T1000 (cell line): ENCODE measurements at regions not wholly inside any gene's neighbourhood (a gene's known extent, or its start where the extent isn't known, plus 50 kb on each side); places are given as distances from the start of the nearest gene placed in this dataset.
"Not testable (repeated sequence)": the region's sequence is repeated elsewhere in the genome, so short reads cannot be mapped to it uniquely, and the experiment has no call there.

Source experiments
- DNase-seq: peaks from one replicate; lab custom pipeline; 2025; ENCODE audit warnings: mixed read lengths; lab: John Stamatoyannopoulos, UW

GRCh38 chr9:73344060-73344459, 192.4 kb downstream of the ANXA1 start:
- DNase-seq = no peak

- DNase-seq = no peak
Measured at GRCh38 chr9:73347123-73347522, 195.5 kb downstream of the ANXA1 start.

- DNase-seq = no peak
Measured at GRCh38 chr9:73347720-73348119, 196.1 kb downstream of the ANXA1 start.

GRCh38 chr9:73348471-73348870, 196.8 kb downstream of the ANXA1 start:
- DNase-seq = no peak

- DNase-seq = no peak
Measured at GRCh38 chr9:73349476-73349875, 197.8 kb downstream of the ANXA1 start.

- DNase-seq = no peak
Measured at GRCh38 chr9:73357607-73358006, 205.9 kb downstream of the ANXA1 start.

GRCh38 chr9:73370053-73370452, 218.4 kb downstream of the ANXA1 start:
- peak; percentile 4 for DNase-seq

GRCh38 chr9:73371801-73372200, 220.1 kb downstream of the ANXA1 start:
- no peak for DNase-seq

GRCh38 chr9:73380411-73380810, 228.7 kb downstream of the ANXA1 start:
- DNase-seq = no peak

GRCh38 chr9:73402081-73403028, 250.7 kb downstream of the ANXA1 start:
- DNase-seq = no peak

- no peak for DNase-seq
Measured at GRCh38 chr9:73411494-73411893, 259.8 kb downstream of the ANXA1 start.

- no peak for DNase-seq
Measured at GRCh38 chr9:73412874-73413273, 261.2 kb downstream of the ANXA1 start.

GRCh38 chr9:73423891-73424290, 272.2 kb downstream of the ANXA1 start:
- no peak for DNase-seq

- DNase-seq = no peak
Measured at GRCh38 chr9:73426269-73426668, 274.6 kb downstream of the ANXA1 start.

GRCh38 chr9:73434826-73435225, 283.2 kb downstream of the ANXA1 start:
- DNase-seq = no peak

- no peak for DNase-seq
Measured at GRCh38 chr9:73437758-73438157, 286.1 kb downstream of the ANXA1 start.

- not testable (repeated sequence) for DNase-seq
Measured at GRCh38 chr9:73439839-73440238, 288.2 kb downstream of the ANXA1 start.

GRCh38 chr9:73441223-73441622, 289.6 kb downstream of the ANXA1 start:
- no peak for DNase-seq

- DNase-seq = no peak
Measured at GRCh38 chr9:73441890-73442818, 290.5 kb downstream of the ANXA1 start.

GRCh38 chr9:73444821-73445220, 293.2 kb downstream of the ANXA1 start:
- DNase-seq = no peak

GRCh38 chr9:73445384-73445783, 293.7 kb downstream of the ANXA1 start:
- DNase-seq = not testable (repeated sequence)

GRCh38 chr9:73446306-73446705, 294.6 kb downstream of the ANXA1 start:
- no peak for DNase-seq

GRCh38 chr9:73451003-73451402, 299.3 kb downstream of the ANXA1 start:
- DNase-seq = no peak
